NCI-H1048 (cell line): ENCODE measurements at regions not wholly inside any gene's neighbourhood (a gene's known extent, or its start where the extent isn't known, plus 50 kb on each side); places are given as distances from the start of the nearest gene placed in this dataset.

Source experiments
- DNase-seq: peaks from one replicate; lab custom pipeline; 2025; lab: John Stamatoyannopoulos, UW

- no peak for DNase-seq
These were observed 66.6 kb upstream of the HDAC4 start for GRCh38 chr2:239467281-239467955.

- no peak for DNase-seq
These were observed 66.0 kb upstream of the HDAC4 start for GRCh38 chr2:239466755-239467271.

GRCh38 chr2:239466061-239466754 is 65.4 kb upstream of the HDAC4 start:
- DNase-seq = no peak

GRCh38 chr2:239465017-239466001 is 64.5 kb upstream of the HDAC4 start:
- DNase-seq = no peak

- no peak for DNase-seq
These were observed 63.6 kb upstream of the HDAC4 start for GRCh38 chr2:239464166-239465016.

- DNase-seq = no peak
These were observed 62.8 kb upstream of the HDAC4 start for GRCh38 chr2:239463541-239464165.

DNA sequence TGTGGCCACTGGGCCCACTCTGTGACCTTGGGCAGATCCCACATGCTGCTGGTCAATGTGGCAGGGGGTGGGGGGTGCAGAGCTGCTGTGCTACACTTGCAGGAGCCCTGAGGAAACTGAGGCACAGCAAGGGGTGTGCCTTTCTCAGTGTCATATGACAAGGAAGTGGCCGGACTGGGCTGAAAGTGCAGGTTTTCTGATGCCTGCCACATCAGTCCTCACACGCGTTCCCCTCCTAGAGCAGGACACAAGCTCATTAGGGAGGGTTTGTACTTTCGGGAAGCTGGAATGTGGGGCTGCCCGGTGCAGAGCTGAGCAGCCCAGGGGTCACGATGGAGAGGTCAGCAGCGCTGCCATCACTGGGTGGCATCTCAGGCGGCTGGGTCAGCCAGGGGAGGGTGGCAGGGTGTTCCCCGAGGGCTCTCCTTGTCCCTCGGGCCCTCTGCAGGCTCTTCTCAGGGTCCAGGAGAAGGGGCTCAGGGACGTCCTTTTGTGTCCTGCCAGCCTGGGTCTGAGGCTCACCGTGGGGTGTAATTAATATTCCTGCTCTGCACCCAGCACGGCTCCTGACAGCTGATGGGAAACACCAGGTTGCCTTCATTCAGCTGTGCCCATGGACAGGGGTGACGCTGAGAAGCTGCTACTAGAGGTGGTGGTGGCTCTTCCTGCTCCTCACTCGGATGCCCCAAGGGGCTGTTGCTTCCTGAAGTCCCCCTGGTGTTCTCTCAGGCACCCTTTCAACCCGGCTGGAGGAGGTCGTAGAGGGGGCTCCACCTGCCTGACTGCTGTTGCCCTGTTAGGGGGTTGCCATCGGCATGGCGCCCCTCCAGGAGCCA is 62.1 kb upstream of the HDAC4 start:
- DNase-seq = no peak

DNA sequence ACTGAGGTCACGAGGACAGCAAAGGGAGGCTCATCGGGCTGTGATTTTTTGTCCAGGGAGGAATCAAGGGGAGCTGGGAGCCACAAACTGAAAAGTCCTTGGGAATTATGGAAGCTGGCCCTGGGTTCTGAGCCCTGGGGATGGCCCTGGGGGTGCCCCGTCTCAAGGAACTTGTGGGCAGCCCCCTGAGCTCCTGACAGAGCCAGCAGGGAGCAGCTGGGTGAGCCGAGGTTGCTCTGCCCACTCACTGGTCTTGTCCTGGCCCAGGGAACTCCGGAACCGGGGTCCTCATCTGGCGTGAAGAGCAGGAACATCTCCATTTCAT is 61.3 kb upstream of the HDAC4 start:
- no peak for DNase-seq

DNA sequence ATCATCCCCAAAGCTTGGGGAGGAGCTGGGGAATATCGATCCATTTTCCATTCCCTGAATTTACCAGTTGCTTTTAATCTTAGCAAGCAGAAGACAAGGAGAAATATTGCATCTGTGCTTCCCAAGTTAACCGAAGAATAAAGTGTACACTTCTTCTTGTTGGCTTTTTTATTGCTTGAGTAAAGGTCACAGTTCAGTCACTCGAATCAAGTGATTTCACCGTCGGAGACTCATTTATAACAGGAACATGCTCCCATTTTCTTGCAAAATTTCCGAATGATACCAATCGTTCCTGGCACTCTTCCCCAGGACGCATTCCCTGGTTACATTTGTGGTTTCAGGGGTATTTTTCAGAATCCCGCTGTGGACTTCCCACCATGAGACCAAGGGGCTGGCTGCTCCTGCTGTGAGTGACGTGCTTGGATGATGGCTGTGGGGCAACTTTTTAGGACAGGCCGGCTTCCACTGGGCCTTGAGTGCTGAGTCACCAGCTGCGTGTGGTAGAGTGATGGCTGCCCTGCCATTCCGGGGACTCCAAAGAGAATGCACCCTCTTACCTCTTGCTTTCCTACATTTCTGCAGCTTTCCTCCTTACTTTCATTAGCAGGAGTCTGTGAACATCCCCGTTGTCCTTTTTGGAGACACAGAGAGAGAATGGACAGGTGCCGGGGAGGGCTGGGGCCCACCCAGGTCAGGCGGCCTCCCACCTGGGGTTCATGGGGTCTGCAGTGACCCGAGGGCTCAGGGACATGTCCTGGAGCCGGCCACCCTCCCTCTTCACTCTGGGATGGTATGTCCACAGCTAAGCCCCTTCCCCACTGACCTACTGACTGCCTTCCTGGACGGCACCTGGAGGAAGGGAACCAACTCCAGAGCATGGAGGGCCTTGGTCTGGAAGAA is 60.7 kb upstream of the HDAC4 start:
- no peak for DNase-seq

- no peak for DNase-seq
These were observed 60.0 kb upstream of the HDAC4 start for GRCh38 chr2:239460780-239461179.

DNA sequence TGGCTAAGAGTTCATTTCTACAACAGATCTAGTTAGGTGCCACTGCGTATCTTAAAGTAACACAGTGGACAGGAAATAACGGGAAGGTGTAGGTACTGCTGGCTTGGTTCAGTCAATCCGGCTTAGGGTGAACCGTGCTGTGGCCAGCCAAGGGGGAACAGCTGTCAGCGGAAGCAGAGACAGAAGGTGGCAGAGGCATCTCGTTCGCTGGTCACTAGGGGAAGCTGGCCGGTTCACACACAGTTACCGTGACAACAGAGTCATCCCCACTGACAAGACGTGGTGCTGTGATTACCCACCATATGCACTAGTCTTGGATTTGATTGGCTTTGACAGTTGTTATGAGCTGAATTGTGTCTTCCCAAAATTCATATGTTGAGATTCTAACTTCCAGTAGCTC is 58.8 kb upstream of the HDAC4 start:
- DNase-seq = no peak

DNA sequence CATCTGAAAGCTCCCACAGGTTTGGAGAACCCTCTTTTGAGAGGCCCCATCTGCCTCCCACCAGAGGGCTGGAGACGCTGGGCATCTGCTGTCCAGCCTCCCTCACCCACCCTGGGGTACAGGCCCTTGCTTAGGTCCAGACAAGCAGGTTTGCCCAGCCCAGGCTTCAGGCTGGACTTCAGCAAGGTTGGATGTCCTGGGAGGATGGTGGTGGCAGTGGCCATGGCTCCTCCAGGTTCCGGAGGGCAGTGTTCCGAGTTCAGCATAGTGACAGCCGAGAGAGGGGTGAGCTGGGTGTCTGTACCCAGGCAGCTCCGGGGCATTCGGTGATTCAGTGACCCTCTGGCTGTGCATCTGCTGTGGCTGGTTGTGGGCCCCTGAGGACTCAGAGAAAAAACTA is 58.2 kb upstream of the HDAC4 start:
- no peak for DNase-seq

DNA sequence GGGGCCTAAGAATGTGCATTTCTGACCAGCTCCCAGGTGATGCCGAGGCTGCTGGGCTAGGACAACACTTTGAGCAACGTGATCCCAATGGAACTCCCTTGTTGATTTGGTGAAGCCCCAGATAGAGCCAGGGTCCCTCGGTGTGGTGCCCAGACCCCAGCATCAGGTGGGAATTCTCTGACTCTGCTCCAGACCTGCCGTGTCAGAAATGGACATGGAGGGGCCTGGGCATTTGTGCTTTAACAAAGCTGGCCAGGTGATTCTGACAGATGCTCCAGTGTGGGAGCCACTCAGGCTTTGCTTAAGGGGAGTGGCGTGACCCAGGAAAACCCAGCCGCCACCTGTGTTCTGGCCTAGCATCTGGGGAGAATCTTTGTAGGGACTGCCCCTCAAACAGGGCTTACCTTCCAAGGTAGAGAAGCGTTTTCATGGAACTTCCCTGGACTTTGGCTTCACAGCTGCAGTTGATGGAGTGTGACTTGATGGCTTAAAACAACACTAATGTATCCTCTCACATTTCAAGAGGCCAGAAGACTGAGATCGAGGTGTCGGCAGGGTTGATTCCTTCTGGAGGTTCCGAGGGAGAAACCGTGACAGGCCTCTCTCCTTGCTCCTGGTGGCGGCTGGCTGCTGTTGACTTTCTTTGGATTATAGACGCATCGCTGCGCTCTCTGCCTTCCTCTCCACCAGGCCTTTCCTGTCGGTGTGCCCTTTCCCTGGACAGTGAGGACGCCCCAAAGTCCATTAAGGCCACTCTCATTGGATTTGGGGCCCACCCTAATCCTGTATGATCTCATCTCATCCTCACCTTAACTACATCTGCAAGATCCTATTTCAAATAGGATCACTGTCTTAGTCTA is 57.0 kb upstream of the HDAC4 start:
- DNase-seq = no peak

GRCh38 chr2:239456940-239457339 is 56.1 kb upstream of the HDAC4 start:
- no peak for DNase-seq

DNA sequence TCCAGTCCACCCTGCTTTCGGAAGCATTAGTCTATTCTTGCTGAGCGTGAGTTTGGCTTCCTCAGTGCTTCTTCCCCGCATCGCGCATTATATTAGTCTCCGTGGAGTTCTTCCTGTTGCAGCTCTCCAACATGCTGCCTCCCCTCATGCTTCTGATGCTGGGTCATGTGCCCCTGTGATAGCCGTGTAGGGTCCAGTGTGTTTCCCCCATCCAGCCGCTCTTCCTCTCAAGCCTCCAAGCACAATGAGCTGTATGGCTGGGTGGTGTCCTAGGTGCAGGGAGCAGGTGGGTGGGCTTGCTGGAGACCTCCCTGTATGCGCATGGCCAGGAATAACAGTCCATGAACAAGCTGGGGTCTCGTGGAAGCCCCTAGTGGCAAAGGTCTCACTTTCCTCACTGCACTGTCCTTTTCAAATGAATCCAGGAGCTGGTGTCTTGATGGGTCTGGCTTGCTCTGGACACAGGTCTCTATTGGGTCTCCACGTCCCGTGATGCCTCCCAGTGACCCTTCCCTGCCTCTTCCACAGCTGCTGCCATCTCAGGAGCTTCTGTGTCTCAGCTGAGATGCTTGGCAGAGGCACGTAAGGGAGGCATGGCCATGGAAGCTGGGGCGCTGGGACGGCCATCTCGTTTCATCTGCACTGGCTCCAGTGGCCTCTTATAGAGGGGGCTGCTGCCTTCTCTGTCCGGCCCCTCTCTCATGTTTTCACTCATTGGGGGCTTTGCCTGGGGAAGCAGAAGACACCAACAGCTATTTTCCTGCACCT is 54.8 kb upstream of the HDAC4 start:
- DNase-seq = no peak

- DNase-seq = no peak
These were observed 53.7 kb upstream of the HDAC4 start for GRCh38 chr2:239454507-239454906.
